Stomach (tissue), 8 donors: ENCODE measurements at regions not wholly inside any gene's neighbourhood (a gene's known extent, or its start where the extent isn't known, plus 50 kb on each side); places are given as distances from the start of the nearest gene placed in this dataset.

Experiments
- DNase-seq, 2 donors: peaks; one replicate each; pipeline versions ENCODE4 v3.0.0 to v3.0.0-alpha.2; 2013 to 2019
- H3K27ac ChIP-seq, 5 donors: fragments of 200-600 bp in 4 of 5; sonication (generic) in 4 of 5; one replicate each; pipeline ENCODE4 v1.5.1; 2013 to 2019; ENCODE audit warnings: mild to moderate bottlenecking in 1 of 5, moderate library complexity in 1 of 5
- H3K27me3 ChIP-seq, 3 donors: fragments of 200-600 bp; sonication (generic); one replicate each; pipeline ENCODE4 v1.5.1; 2017 to 2019; ENCODE audit warnings: mixed run types in 1 of 3
- H3K36me3 ChIP-seq, 4 donors: fragments of 200-600 bp; sonication (generic); 1 replicate in 3 of 4; 2 replicates in 1 of 4; pipeline ENCODE4 v1.5.1; 2016 to 2019
- H3K4me1 ChIP-seq, 4 donors: fragments of 200-600 bp; sonication (generic); one replicate each; pipeline ENCODE4 v1.5.1; 2016 to 2019
- H3K4me3 ChIP-seq, 4 donors: fragments of 200-600 bp; sonication (generic) in 3 of 4; one replicate each; pipeline ENCODE4 v1.5.1; 2016 to 2019; ENCODE audit warnings: mild to moderate bottlenecking in 1 of 4
- H3K9me3 ChIP-seq, 4 donors: fragments of 200-600 bp; sonication (generic); one replicate each; pipeline ENCODE4 v1.5.1; 2016 to 2019
- CTCF ChIP-seq, 7 experiments: fragments of 450-650 bp in 4 of 7; fragments of 200-600 bp in 3 of 7; sonication (generic) in 3 of 7; IDR thresholded peaks; one replicate each; pipeline ENCODE4 v1.5.1; 2016 to 2019; ENCODE audit warnings: antibody characterized with exemption in 7 of 7, control low read depth in 2 of 7, mild to moderate bottlenecking in 1 of 7
- EP300 ChIP-seq: sonication (generic); formaldehyde crosslinking; IDR thresholded peaks from one replicate; pipeline ENCODE4 v1.6.1; 2017; ENCODE audit warnings: antibody characterized with exemption
- POLR2A ChIP-seq, 4 donors: fragments of 450-650 bp; IDR thresholded peaks; one replicate each; pipeline ENCODE4 v1.6.1; 2016; ENCODE audit warnings: antibody characterized with exemption in 4 of 4, control low read depth in 2 of 4, mild to moderate bottlenecking in 1 of 4, moderate library complexity in 1 of 4
- POLR2AphosphoS5 ChIP-seq, 3 donors: sonication (generic); formaldehyde crosslinking; IDR thresholded peaks; one replicate each; pipeline ENCODE4 v1.6.1; 2016; ENCODE audit warnings: antibody characterized with exemption in 3 of 3
- WGBS, 5 donors: extraction: QIAGEN DNeasy Blood & Tissue Kit in 3 of 5; methylation state at CpG; one replicate each; pipeline versions ENCODE4 v1.1.5 to v1.1.7; 2013 to 2018; 5-methylcytosine and 5-hydroxymethylcytosine counted together
- intact Hi-C: fragments of 100-400 bp; cut with DNase I; formaldehyde crosslinking; loops from one replicate; pipeline ENCODE4 v1.15.1; 2023; ENCODE audit warnings: low total_unique reads
- donor health status: healthy with polysubstance abuse.
- donor health status: Bipolar disorder and iron deficiency.
- donor health status: healthy.

GRCh38 chr12:92547420-92547819, 155.4 kb upstream of the PLEKHG7 start:
- H3K9me3 ChIP-seq: no peaks in the 10 kb centered on the region
- WGBS, 5 donors: 59 to 81% (median 64%) methylated on average over 3 of the region's 3 CpGs
- no peak overlapping the region for H3K4me3 ChIP-seq
- no peak for DNase-seq
- H3K27me3 ChIP-seq: no peaks in the 10 kb centered on the region
- no peaks in the 10 kb centered on the region for H3K36me3 ChIP-seq
- H3K4me1 ChIP-seq: peaks cover 26 to 67% (median 40%) of the 10 kb centered on the region in 4 donors
- peak overlapping the region in 4 of 5 donors; percentile 28 to 62 (median 55) for H3K27ac ChIP-seq
- no peak for TF ChIP-seq POLR2A (IDR thresholded peaks at IDR 0.05)
- no peak for TF ChIP-seq EP300
- no peak for TF ChIP-seq CTCF (IDR thresholded peaks at IDR 0.05)
- TF ChIP-seq POLR2AphosphoS5 (IDR thresholded peaks at IDR 0.05): no peak
- intact Hi-C loops: no loop called here

- WGBS, 5 donors: 38 to 51% (median 45%) methylated on average over 2 of the region's 2 CpGs
Measured at GRCh38 chr12:92546635-92547348, 156.0 kb upstream of the PLEKHG7 start.

GRCh38 chr12:92546259-92546634, 156.5 kb upstream of the PLEKHG7 start:
- 32 to 62% (median 44%) methylated on average over 3 of the region's 3 CpGs for WGBS, 5 donors
- peak in 1 of 2 donors; percentile 52 for DNase-seq

More at GRCh38 chr12:92546635-92547348, 156.0 kb upstream of the PLEKHG7 start:
- TF ChIP-seq POLR2AphosphoS5 (IDR thresholded peaks at IDR 0.05): no peak
- no peak for TF ChIP-seq CTCF (IDR thresholded peaks at IDR 0.05)
- no peak for TF ChIP-seq EP300
- no peak for TF ChIP-seq POLR2A (IDR thresholded peaks at IDR 0.05)
- no peaks in the 10 kb centered on the region for H3K36me3 ChIP-seq
- intact Hi-C loops: no loop called here
- no peak overlapping the region for H3K4me3 ChIP-seq
- H3K27me3 ChIP-seq: no peaks in the 10 kb centered on the region
- H3K9me3 ChIP-seq: no peaks in the 10 kb centered on the region
- DNase-seq: peak in 1 of 2 donors; percentile 54
- H3K4me1 ChIP-seq: peaks cover 22 to 67% (median 37%) of the 10 kb centered on the region in 4 donors
- H3K27ac ChIP-seq: peak overlapping the region; percentile 28 to 62 (median 38)

GRCh38 chr12:92544322-92544721, 158.5 kb upstream of the PLEKHG7 start:
- no peak overlapping the region for H3K4me3 ChIP-seq
- peak overlapping the region; percentile 58 to 96 (median 79) for H3K27ac ChIP-seq
- intact Hi-C loops: no loop called here
- DNase-seq: peak in 1 of 2 donors; percentile 67
- 54 to 81% (median 58%) methylated on average over 6 of the region's 6 CpGs for WGBS, 5 donors
- H3K27me3 ChIP-seq: no peaks in the 10 kb centered on the region
- H3K9me3 ChIP-seq: no peaks in the 10 kb centered on the region
- H3K4me1 ChIP-seq: peaks cover 32 to 85% (median 49%) of the 10 kb centered on the region in 4 donors
- TF ChIP-seq POLR2AphosphoS5 (IDR thresholded peaks at IDR 0.05) (no peak), POLR2A (IDR thresholded peaks at IDR 0.05) (no peak), CTCF (IDR thresholded peaks at IDR 0.05) (no peak), EP300 (no peak)
- no peaks in the 10 kb centered on the region for H3K36me3 ChIP-seq

More at GRCh38 chr12:92546259-92546634, 156.5 kb upstream of the PLEKHG7 start:
- TF ChIP-seq EP300: no peak
- no peak for TF ChIP-seq POLR2A (IDR thresholded peaks at IDR 0.05)
- TF ChIP-seq CTCF (IDR thresholded peaks at IDR 0.05): no peak
- no peak for TF ChIP-seq POLR2AphosphoS5 (IDR thresholded peaks at IDR 0.05)
- Histone ChIP-seq H3K4me1 (peaks cover 22 to 66% (median 35%) of the 10 kb centered on the region in 4 donors), H3K9me3 (no peaks in the 10 kb centered on the region), H3K27me3 (no peaks in the 10 kb centered on the region), H3K4me3 (no peak overlapping the region), H3K36me3 (no peaks in the 10 kb centered on the region), H3K27ac (peak overlapping the region in 4 of 5 donors; percentile 28 to 62 (median 41))
- intact Hi-C loops: no loop called here
